ENCODE measurements at regions not wholly inside any gene's neighbourhood (a gene's known extent, or its start where the extent isn't known, plus 50 kb on each side); places are given as distances from the start of the nearest gene placed in this dataset.
"Not testable (repeated sequence)": the region's sequence is repeated elsewhere in the genome, so short reads cannot be mapped to it uniquely, and the experiment has no call there.

- no peak for DNase-seq
Observed at GRCh38 chr20:47906348-47906660, 121.0 kb upstream of the SULF2 start.

- peak; percentile 8 for DNase-seq
Observed at GRCh38 chr20:47905628-47906347, 120.5 kb upstream of the SULF2 start.

- not testable (repeated sequence) for DNase-seq
Observed at GRCh38 chr20:47903009-47903408, 117.7 kb upstream of the SULF2 start.

- DNase-seq, result not testable (repeated sequence)
Observed at GRCh38 chr20:47899313-47899712, 114.0 kb upstream of the SULF2 start.

DNA sequence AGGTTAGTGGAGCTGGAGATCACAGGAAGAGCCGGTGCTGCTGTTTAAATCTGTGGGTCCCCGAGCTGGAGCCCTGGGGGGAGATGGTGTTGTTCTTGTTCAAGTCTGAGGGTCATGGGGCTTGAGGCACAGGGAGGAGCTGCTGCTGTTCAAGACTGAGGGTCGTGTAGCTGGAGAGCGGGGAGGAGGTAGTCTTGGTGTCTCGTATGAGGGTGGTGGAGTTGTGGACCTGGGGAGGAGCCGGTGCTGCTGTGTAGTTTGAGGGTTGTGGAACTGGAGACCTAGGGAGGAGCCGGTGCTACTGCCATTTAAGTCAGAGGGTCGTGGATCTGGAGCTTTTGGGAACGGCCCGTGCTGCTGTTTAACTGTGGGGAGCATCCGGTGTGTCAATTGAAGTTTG, 112.2 kb upstream of the SULF2 start:
- DNase-seq, result no peak

- DNase-seq, result not testable (repeated sequence)
Observed at GRCh38 chr20:47892681-47893080, 107.4 kb upstream of the SULF2 start.

DNA sequence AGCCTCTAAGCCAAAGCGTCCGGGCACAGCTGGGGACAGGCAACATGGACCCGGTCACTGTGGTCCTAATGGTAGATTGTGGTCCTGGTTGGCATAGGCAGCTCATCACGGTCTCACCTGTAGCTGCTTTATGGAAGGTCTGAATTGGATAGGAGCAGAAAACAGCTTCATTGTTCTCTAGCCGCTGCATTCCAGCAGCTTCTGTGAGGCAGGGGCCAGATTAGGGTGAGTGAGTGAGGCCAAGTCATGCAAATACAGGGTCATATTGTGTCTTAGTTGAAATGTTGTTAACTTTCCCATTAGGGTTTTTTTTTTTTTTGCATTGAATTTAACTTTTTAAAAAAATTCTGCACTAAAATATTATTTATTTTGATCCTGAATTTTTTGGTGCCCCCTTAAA, 105.4 kb upstream of the SULF2 start:
- not testable (repeated sequence) for DNase-seq

GRCh38 chr20:47889751-47890150, 104.5 kb upstream of the SULF2 start:
- not testable (repeated sequence) for DNase-seq

- DNase-seq, result no peak
Observed at GRCh38 chr20:47888351-47888750, 103.1 kb upstream of the SULF2 start.

DNA sequence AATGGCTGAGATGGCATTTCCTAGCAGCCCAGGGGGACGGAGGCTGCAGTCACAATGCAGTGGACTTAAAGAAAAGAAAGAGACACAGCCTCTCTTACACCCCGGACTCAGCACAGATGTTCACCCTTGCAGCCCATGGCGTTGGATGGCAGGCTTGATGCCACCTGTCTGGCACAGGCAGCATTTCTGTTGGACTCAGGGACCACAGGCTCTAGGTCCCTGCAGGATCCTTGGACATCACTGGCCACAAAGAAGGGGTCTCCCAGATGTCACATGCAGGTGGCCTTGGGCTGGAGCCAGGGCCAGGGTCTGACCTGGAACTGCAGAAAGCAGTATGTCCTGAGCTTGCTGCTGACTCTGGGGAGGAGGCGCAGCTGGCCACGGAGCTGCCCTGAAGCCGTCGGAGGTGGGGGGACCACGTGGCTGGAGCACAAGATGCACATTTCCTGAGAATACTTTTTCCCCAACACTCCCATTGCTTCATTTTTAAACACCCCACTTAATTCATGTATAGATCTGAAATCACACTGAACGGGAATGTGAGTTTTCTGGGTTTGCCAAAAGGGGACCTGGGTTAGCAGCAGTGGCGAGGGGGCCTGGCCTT, 102.3 kb upstream of the SULF2 start:
- DNase-seq, result no peak

GRCh38 chr20:47887064-47887463, 101.8 kb upstream of the SULF2 start:
- no peak for DNase-seq

GRCh38 chr20:47886454-47887041, 101.3 kb upstream of the SULF2 start:
- DNase-seq, result peak; percentile 39

- DNase-seq, result no peak
Observed at GRCh38 chr20:47885909-47886453, 100.7 kb upstream of the SULF2 start.

DNA sequence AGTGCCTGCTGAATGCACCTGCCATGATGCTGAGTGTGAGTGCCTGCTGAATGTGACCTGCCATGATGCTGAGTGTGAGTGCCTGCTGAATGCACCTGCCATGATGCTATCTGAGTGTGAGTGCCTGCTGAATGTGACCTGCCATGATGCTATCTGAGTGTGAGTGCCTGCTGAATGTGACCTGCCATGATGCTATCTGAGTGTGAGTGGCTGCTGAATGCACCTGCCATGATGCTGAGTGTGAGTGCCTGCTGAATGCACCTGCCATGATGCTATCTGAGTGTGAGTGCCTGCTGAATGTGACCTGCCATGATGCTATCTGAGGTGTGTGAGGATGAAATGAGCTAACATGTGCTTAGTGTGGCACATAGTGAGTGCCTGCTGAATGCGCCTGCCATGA, 98.7 kb upstream of the SULF2 start:
- not testable (repeated sequence) for DNase-seq

GRCh38 chr20:47883186-47883585, 97.9 kb upstream of the SULF2 start:
- DNase-seq, result no peak

GRCh38 chr20:47879771-47880170, 94.5 kb upstream of the SULF2 start:
- no peak for DNase-seq

- DNase-seq, result no peak
Observed at GRCh38 chr20:47878601-47879027, 93.3 kb upstream of the SULF2 start.

- peak; percentile 92 for DNase-seq
Observed at GRCh38 chr20:47876311-47877088, 91.2 kb upstream of the SULF2 start.

DNA sequence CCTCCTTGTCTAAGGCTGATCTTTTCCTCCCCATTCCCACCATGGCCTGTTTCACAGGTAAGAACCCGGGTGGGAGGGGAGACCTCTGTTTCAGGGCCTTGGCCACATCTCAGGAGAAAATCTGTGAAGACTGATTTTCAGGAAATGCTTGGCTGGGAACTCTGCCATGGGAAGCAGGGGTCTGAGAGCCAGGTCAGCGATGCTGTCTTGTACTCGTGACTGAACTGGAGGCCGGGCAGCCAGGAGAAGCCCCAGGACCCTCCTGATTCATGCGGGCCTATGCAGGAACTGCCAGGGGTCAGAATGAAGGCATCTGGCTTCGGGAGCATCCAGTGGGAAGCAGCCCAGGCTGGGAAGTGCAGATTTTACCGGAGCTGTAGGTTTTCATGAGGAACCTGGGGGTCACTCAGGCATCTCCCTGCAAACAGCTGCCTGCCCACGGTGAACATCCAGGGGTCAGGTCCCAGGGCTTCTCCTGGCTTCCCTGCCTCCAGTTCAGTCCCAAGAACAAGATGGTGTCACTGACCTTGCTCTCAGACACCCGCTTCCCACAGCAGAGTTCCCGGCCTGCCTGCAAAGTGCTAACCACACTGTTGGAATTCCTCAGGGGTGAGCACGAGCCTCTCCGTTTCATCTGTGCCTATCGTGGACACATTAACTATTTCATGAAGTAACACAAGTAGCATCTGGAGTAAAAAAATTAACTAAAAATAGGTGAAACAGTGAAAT, 90.2 kb upstream of the SULF2 start:
- no peak for DNase-seq

DNA sequence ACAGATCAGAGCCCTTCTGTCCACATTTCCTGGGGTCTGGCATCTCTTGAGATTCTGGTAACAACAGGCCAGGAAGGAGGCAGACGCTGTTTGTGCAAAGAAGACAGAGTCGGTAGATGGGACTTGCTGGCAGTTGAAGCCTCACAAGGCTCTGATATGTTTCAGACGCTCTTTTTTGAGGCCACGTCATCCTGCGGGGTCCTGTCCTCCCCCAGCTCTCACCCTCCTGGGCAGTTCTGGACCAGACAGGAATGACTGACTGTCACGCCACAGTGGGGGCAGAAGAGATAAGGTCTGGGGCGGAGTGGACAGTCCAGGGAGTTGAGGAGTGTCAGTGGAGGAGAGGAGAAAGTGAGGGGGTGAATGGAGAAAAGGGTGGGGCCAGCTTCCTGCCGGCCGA, 87.1 kb upstream of the SULF2 start:
- DNase-seq, result no peak

GRCh38 chr20:47870475-47870874, 85.2 kb upstream of the SULF2 start:
- DNase-seq, result no peak

DNA sequence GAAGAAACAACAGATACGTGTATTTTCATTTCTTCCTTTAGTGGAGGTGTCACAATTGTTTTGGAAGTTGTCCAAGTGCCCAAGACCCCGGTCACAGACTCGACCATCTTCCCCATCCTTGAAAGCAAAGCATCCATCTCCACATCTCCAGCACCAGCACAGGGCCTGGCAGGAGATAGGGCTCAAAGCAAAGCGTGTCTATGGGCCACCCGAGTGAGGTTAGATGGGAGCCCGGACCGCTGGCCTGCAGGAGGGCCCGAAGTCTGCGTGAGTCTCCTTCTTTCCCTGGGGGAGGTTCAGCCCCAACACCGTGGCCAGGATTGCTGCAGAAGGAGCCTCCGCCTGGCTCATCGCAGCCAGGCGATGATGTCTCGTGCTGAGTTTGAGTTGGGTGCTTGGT, 83.5 kb upstream of the SULF2 start:
- no peak for DNase-seq

GRCh38 chr20:47868236-47868635, 83.0 kb upstream of the SULF2 start:
- DNase-seq, result no peak
